MV-4-11 (cell line): ENCODE measurements at regions not wholly inside any gene's neighbourhood (a gene's known extent, or its start where the extent isn't known, plus 50 kb on each side); places are given as distances from the start of the nearest gene placed in this dataset.
"Not testable (repeated sequence)": the region's sequence is repeated elsewhere in the genome, so short reads cannot be mapped to it uniquely, and the experiment has no call there.

Experiments used
- DNase-seq: peaks from one replicate; lab custom pipeline; 2025; lab: John Stamatoyannopoulos, UW

DNA sequence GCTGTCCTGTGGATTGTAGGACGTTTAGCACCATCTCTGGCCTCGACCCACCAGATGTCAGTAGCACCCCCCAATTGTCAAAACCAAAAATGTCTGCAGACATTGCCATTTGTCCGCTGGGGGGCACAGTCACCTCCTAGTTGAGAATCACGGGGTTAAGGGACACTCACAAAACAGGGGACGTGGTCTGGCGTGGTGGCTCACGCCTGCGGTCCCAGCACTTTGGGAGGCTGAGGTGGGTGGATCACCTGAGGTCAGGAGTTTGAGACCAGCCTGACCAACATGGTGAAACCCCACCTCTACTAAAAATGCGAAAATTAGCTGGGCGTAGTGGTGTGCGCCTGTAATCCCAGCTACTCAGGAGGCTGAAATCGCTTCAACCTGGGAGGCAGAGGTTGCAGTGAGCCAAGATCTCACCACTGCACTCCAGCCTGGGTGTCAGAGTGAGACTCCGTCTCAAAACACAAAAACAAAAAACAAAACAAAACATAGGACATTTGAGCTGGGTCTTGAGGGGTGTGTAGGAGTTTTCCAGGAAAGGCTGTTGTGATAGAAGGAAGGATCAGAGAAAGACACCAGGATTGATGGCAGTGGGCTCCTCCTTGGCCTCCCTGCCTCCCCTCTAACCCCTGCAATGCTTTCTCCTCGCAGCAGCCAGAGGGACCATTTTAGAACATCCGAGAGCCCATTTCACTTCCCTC is 171.8 kb upstream of the GSE1 start:
- no peak for DNase-seq

DNA sequence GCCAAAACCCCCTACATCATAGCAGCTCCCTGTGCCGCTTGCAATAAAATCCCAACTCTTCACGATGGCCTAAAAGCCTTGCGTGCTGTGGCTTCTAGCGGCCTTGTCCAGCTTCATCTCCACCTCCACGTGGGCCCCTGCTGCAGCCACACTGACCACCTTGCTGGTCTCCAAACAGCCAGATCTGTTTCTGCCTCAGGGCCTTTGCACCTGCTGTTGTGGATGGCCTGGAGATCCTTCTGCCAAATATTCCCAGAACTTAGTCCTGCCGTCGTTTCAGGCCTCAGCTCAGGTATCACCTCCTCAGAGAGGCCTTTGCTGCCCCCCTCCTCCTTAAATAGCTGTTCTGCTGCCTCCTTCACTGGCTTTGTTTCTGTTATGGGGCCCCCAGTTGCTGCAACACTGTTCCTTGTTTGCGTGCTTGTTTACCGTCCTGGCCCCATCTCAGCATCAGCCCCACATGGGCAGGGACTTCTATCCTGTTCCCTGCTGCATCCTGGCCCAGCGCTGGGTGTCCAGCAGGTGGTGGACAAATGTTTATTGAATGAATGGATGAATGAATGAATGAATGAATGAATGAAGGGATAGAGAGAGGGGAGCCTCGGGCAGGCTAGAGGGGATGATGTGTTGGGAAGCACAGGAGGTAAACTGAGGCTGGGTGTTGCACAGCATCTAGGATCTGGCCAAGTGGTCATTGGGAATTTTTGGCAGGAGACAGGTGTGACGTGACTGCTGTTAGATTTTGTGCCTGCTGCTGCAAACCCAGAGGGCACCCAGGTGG is 171.0 kb upstream of the GSE1 start:
- no peak for DNase-seq

DNA sequence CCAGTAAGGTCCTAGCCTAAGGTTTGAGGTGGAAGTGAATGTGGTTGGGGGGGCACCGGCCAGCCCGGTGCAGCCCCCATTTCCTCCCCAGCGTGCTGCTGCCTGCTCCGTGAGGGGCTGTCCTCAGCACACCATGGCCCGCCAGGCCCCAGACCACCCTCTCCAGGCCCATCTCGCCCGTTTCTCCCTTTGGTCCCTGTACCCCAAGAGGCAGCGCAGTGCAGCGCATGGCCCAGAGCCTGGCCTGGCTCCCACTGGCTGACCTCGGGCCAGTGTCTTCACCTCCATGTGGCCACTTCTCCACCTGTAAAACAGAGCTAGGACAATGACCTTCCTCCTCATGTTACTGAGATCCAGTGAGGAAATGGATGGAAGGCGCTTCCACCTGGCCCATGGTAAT is 170.0 kb upstream of the GSE1 start:
- no peak for DNase-seq

DNA sequence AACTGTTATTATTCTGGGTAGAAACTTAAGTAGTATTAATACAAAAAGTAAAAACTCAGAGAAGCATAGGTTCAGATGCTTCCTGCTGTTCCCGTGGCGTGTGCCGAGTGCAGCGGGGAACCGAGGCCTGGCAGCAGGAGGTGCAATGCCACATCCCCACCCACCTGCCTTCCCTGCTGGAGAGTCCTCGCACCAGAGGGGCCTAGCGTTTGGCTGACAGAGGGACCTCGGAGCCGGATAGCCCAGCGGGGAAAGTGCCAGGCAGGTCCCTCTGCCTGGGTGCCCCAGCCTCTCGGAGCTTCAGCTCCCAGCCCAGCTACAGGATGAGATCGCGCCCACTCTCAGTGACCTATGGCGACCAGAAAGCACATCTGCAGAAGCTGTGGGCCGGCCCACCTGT is 169.6 kb upstream of the GSE1 start:
- no peak for DNase-seq

DNA sequence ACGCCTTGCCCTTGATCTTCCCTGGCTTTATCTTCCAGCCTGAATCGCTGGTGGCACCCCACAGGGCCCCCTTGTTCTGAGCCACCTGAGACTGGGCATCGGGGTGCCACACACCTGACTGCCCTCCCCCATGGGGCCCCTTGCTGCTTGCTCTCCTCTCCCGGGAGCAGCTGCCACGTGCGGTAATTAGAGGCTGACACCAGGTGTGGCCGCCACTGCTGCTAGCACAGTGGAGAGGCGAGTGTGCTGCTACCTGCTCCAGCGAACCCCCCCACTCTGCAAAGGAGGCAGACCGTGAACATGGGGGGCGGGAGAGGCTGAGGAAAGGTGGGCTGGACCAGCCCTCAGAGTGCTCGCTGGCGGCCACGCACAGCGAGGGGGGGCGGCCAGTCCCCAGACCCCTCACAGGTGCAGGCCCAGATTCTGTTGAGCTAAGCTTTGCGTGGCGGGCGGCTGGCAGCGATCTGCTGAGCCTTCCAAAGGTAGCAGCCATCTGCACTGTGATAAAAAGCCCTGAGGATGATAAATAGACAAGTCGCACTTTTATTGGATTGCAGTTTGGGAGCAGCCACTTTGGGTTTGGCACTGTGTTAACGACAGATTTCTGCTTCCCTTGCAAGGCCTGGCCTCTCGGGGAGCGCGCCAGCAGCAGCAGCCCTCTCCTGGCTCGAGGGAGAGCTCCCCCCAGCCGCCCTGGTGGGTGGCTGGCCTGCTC is 167.9 kb upstream of the GSE1 start:
- no peak for DNase-seq

DNA sequence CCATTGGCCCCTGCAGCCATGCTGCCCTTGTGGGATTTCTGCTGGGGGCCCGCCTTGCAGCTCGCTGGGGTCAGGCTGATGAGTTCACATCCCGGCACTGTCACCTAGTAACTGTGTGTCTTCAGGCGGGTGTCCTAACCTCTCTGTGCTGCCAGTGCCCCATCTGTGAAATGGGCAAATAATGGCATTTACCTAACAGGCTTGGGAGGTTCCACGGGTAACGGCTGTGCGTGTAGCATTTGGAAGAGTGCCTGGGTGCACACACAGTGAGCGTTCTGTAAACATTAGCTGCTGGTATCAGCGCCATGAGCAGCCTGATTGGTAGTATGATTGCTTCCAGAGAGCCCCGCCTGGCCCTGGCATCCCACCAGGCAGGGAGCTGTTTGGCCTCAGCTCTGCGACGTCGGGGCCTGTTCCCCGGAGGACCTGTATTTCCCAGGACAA is 167.3 kb upstream of the GSE1 start:
- DNase-seq: no peak

DNA sequence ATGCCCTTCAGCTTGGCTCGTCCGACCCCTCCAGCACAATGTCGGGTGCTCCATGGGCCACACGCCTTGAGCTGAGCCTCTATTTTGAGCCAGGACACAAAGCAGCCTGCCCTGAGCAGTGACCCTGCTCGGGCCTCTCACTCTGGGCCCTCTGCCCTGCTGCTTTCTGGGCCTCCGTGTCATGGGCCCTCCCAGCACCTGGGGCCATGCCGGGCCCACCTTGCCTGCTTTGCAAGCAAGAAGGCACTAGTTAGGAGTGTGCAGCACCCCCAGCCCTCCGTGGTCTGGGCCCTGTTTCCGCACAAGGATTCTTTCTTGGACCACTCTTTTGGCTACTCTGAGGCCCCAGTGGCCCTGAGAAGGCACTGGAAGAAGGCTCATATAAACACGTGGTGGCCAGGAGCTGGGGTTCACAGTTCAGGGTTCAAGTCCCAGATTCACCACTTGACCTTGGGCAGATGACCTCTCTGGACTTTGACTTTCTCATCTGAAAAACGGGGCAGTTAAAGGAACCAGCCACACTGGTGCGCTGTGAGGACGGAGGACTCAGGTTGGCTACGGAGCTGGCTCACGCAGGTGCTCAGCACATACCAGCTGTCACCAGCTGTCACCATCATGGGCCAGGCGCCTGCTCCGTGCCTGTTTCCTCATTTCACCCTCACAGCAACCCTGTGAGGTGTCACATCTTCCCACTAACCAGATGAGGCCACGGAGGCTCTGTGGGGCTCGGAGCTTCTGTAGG is 166.0 kb upstream of the GSE1 start:
- no peak for DNase-seq

DNA sequence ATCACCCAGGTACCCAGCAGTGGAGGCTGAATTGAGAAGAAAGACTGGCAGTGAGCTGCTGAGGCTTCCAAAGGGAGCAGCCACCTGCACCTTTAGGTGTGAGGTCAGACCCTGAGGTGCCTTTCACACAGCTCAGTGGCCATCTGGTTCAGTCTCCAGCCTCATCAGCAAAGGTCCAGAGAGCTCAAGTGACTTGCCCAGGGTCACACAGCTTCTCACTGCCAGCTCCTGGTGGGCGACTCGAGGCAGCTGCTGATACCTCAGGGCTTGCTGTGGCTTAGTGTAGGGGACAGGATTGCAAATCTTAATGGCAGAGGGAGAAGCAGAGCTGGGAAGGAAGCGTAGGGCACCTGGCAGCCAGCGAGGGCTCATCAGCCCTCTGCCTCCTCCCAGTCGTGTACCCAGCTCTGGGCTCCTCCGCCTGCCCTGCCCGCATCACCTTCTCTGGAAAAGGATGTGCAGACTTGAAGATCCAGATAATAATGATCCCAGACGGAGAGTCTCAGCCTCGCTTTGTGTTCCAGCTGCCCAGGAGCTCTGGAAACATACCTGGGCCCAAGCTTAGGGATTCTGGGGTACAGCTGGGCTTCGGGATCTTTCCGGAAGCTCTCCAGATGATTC is 165.3 kb upstream of the GSE1 start:
- DNase-seq: no peak

DNA sequence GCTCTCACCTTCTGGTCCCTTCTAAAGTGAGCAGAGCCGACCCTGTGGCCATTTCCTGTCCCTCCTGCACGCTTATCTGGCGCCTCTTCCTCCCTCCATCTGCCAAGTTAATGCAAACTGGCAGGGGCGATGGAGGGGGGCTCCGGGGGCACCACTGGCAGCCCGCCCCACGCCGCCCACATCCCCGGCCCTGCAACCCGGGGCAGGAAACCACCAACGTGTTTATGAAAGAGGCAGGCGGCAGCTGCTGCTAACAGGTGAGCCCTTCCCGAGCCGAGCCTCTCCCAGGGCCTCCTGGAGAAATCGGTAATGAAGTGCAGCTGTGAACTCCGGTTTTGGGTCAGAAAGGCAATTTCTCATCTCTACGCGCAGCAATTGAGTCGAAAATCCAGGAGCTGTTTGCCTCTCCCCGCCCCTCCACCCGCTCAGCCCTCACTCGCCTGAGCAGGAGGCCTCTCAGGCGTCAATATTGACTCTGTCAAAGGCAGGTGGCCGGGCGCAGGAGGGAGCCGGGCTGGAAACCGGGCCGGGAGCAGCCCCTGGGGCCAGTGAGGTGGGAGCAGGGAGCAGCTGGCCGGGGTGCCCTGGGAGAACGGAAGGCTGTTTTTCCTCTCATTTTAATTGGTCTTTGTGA is 164.4 kb upstream of the GSE1 start:
- no peak for DNase-seq

DNA sequence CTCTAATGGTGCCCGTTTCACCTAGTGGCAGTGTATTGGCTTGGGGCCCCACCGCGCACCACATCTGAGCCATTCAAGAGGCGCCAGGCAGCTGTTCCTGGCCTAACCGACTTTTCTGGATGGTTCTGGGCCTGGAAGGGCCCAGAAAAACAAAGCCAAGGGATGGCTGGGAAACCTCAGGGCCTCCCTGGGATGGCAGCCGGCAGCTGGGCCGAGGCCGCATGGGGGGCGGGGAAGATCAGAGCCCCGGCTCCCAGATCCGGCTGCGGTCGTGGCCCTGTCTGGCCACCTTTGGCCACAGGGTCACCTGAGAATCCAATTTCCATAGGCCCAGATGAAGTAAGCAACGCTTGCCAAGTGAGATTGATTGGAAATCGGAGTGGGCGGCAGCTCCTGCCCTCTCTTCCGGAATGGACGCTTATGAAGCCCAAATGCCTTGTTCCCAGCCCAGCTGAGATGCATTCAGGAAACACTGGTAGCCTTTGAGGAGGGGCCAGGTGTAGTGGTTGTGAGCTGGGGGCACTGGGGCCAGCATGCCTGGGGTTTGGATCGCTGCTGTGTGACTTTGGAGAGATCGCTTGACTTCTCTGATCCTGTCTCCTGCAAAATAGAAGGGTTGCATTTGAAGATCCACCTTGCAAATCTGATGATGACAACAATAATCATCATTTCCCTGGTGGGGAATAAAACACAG is 163.8 kb upstream of the GSE1 start:
- DNase-seq: no peak

DNA sequence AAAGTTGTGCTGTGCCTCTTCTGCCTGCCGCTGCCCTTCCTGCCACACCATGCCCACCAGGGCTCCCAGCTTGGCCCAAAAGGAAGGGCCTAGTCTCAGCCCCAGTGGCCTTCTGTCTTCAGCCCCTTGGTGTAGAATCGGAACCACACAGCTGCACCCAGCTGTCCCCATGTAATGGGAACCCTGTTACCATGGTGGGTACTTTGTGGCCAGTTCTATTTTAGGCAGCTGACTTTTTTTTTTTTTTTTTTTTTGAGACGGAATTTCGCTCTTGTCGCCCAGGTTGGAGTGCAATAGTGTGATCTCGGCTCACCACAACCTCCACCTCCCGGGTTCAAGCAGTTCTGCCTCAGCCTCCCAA is 163.3 kb upstream of the GSE1 start:
- DNase-seq: no peak

DNA sequence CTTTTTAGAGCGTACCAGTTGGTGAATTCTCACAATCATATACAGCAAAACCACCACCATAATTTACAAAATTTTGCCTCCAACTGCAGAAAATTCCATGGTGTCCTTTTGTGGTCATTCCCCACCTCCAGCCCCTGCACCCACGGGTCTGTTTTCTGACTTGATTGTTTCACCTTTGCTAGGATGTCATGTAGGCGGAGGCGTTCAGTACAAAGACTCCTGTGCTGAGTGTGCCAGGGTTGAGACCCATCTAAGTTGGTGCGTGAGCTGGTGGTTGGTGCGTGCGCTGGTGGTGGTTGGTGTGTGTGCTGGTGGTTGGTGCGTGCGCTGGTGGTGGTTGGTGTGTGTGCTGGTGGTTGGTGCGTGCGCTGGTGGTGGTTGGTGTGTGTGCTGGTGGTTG is 162.0 kb upstream of the GSE1 start:
- not testable (repeated sequence) for DNase-seq

DNA sequence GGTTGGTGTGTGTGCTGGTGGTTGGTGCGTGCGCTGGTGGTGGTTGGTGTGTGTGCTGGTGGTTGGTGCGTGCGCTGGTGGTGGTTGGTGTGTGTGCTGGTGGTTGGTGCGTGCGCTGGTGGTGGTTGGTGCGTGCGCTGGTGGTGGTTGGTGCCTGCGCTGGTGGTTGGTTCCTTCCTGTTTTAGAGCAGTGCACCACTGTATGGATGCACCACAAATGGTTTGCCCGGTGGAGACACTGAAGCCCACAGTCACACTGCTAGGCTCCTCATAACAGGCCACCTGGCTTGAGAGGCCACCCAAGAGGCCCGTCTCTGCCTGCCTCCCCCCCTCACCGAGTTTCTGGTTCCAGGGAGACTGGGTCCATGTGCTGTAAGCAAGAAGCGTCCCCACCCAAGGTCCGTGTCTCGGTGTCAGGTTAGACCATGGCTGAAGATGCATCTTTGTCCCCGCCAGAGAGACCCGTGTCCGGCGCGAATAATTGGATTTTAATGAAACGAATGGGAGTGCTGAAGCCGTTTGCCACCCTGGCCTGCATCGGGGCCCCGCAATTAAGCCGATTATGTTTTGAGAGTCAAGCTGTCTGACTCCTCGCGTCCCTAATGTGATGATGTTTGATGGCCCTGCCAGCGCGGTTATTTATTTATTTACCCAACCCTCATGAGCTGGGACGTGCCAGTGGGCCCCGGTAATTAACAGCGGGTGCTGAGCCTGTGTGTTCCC is 161.3 kb upstream of the GSE1 start:
- DNase-seq: peak; percentile 39

DNA sequence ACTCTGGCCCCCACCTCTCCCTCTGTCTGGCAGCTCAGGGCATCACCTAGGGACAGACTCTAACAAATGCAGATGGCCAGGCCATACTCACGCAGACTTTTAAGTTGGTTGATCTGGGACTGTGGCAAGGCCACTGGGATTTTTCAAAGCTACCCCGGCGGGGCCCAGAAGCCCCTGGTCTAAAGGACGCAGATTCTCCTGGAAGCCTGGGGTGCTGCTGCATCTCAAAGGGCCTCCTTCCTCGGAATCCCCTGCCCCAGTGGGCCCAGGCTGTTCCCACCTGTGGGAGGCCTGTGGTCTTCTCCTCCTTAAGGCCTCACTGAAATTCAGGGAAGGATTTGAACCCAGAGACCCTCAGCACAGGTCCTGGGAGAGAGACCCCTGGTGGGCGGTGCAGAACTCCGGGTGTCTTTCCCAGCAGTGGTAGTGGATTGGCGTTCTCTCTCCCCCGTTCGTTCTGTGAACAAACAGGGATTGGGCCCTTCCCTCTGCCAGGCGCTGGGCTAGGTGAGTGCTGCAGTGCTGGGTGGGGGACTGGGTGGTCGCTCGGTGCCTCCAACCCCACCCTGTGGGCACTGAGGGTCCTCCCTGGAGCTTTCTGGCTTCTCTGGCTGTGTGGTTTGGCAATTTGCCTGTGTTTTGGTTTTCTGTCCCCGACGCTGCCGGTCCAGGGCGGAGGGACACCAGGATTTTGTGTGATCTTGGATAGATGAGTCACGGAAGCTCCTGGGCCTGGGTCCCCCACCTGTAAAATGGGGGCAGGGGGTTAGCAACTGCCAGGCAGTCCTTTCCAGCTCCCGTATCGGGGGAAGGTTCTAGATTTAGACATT is 160.5 kb upstream of the GSE1 start:
- no peak for DNase-seq

DNA sequence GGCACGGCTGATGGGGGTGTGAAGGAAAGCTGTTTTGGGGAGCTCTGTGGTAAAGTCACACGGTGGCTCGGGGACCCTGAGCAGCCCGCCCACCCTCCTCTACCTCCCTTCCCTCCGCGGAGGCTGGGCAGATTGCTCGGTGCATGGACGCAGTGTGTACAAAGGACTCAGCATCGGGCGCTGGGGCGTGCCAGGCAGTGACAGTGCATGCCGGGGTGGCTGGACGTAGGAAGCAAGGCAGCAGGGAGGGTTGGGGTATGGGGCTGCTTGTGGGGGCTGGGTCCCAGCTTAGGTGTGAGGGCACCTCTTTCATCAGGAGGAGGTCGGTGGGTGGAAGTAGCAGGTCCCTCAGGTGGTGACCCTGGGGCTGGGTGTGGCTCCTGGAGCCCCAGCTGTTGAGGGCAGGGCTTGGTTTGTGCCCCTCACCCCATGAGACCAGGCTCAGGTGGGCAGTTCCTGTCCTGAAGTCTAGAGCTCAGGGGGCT is 159.9 kb upstream of the GSE1 start:
- no peak for DNase-seq

DNA sequence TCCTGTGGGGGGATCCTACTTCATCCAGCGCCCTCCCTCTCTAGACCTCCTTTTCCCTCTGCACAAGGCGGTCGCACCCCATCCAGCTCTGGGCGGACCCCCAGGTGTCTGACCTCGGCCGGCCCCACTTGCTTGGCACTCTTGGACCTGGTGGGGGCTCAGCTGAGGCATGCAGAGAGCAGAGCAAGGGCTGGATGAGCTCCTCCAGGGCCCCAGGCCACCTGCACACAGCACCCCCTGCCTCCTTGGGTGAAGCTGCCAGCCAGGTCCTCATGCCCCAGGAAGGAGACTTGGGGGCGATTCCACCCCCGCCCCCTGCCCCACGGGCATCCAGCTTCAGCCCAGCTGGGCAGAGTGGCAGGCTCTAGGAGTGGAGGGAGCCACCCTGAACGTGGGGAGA is 159.4 kb upstream of the GSE1 start:
- DNase-seq: no peak

DNA sequence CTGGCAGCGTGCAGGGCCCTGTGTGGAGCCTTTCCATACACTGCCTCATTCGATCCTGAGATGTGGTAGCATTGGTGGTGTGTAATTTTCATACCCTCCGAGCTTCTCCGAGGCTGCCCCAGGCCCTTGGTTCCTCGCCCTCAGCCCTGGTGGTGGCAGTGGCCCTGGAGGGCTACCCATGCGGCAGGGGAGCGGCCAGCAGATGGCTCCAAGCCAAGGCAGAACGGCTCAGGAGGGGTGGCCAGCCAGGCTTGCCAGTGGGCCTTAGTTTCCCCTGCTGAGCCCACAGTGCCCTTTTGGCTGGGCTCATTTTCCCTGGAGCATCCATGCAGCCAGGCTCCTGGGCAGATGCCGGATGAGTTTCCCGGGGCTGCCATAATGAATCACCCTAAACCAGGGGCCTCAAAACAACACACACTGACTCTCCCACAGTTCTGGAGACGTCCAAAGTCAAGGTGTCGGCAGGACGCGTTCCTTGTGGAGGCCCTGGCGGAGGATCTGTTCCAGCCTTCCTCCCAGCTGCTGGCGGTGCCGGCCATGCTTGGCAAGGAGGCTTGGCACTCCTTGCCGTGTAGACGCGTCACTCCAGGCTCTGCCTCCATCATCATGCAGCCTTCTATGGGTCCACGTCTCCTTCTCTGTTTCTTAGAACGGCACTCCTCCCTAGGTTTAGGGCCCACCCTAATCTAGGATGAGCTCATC is 158.8 kb upstream of the GSE1 start:
- no peak for DNase-seq

DNA sequence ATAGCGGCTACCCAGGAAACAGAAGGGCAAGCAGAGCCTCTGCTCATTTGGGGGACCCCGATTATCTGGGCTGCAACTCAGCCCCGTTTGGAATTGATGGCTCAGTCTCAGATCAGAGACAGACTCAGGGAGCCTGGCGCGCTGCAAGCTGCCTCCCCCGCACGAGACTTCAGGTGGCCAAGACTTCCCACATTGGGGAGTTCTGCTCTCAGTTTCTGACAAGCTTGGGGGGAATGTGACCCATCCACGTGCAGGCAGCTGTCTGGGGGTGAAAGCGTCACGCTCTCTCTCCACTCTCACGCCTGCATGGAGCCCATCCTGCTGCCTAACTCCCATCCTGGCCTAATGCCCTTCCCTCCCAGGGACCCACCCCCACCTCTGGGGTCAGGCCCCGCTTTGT is 157.6 kb upstream of the GSE1 start:
- no peak for DNase-seq

DNA sequence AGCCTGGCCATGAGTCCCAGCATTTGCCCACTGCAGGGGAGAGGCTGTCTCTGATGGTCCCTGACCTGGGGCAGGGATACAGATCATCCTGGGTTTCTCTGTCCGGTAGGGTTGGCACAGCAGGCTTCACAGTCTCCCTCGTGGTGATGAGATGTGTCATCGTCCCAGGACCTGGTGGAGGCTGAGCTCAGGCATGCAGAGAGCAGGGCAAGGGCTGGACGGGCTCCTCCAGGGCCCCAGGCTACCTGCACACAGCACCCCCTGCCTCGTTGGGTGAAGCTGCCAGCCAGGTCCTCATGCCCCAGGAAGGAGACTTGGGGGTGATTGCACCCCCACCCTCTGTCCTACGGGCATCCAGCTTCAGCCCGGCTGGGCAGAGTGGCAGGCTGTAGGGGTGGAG is 155.8 kb upstream of the GSE1 start:
- no peak for DNase-seq
